ENCODE measurements at regions not wholly inside any gene's neighbourhood (a gene's known extent, or its start where the extent isn't known, plus 50 kb on each side); places are given as distances from the start of the nearest gene placed in this dataset.

DNA sequence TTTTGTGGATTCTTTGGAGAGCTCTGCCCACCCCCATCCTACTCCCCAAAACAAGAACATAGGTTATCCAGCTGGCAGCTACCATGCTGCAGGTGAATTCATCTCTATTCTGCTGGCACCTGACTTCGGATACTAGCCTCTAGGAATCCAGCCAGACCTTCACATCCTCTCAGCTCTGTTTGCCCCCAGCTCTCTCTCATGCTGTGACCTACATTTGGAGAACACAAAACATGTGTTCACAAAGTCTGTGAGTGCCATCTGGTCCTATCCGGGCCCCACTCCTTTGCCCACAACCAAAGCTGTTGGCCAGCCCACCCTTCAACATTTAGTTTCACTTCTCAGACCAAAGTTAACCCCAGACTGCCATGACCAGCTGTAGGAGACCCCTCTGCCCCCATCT, 89.4 kb upstream of the C3orf80 start:
- H3T11ph ChIP-seq (ENCODE audit: low read length) = no peak overlapping the region
- no peaks in the 10 kb centered on the region for H3K79me2 ChIP-seq (ENCODE audit: insufficient read depth, low read length)
- no peak overlapping the region for H2BK120ac ChIP-seq (ENCODE audit: low read depth, low read length, poor library complexity, severe bottlenecking)
- WGBS (ENCODE audit: extremely low coverage, insufficient read length, low lambda C conversion rate) = no CpG with 5 or more reads among the region's 2 CpGs
- H3K27me3 Mint-ChIP-seq (ENCODE audit: low read depth) = no peaks in the 10 kb centered on the region
- no peaks in the 10 kb centered on the region for H3K23me2 ChIP-seq (ENCODE audit: insufficient read length, low read depth, low read length, poor library complexity, severe bottlenecking)
- no peak overlapping the region for H2AFZ ChIP-seq (ENCODE audit: low read length)
- no peak overlapping the region for H3K4me2 ChIP-seq (ENCODE audit: insufficient read depth, insufficient read length, low read length)
- no peak overlapping the region for H2BK12ac ChIP-seq (ENCODE audit: insufficient read length, low read depth, low read length)
- no peak overlapping the region for H4K8ac ChIP-seq (replicated peaks; ENCODE audit: insufficient read length, low read depth, low read length)
- no peak overlapping the region for H2AK5ac ChIP-seq (ENCODE audit: insufficient read length, low read length)
- H3K9me3 Mint-ChIP-seq = no peaks in the 10 kb centered on the region; a peak in 1 of 5 replicates
- H3K9ac ChIP-seq (ENCODE audit: extremely low read depth, insufficient read length, low read length) = no peak overlapping the region
- H3K79me1 ChIP-seq (ENCODE audit: insufficient read depth, low read depth, low read length, poor library complexity, severe bottlenecking) = no peaks in the 10 kb centered on the region
- TF ChIP-seq, protein P1, sequence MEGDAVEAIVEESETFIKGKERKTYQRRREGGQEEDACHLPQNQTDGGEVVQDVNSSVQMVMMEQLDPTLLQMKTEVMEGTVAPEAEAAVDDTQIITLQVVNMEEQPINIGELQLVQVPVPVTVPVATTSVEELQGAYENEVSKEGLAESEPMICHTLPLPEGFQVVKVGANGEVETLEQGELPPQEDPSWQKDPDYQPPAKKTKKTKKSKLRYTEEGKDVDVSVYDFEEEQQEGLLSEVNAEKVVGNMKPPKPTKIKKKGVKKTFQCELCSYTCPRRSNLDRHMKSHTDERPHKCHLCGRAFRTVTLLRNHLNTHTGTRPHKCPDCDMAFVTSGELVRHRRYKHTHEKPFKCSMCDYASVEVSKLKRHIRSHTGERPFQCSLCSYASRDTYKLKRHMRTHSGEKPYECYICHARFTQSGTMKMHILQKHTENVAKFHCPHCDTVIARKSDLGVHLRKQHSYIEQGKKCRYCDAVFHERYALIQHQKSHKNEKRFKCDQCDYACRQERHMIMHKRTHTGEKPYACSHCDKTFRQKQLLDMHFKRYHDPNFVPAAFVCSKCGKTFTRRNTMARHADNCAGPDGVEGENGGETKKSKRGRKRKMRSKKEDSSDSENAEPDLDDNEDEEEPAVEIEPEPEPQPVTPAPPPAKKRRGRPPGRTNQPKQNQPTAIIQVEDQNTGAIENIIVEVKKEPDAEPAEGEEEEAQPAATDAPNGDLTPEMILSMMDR (conservative IDR thresholded peaks at IDR 0.05) = no peak
- H3K4me3 Mint-ChIP-seq = no peak overlapping the region
- H3K27ac ChIP-seq (ENCODE audit: insufficient read length, low read depth, low read length) = no peak overlapping the region
- no peak overlapping the region for H2BK20ac ChIP-seq (ENCODE audit: low read depth, low read length, poor library complexity, severe bottlenecking)
- H3K23ac ChIP-seq (ENCODE audit: insufficient read length, low read depth, low read length) = no peak overlapping the region
- H3K14ac ChIP-seq (ENCODE audit: insufficient read depth, low read length) = no peak overlapping the region
- no peak overlapping the region for H4K5ac ChIP-seq (ENCODE audit: insufficient read length, low read depth, low read length)
- no peaks in the 10 kb centered on the region for H3K4me1 ChIP-seq (ENCODE audit: insufficient read depth, low read length)
- peaks cover 7% of the 10 kb centered on the region in 2 experiments for H3K4me1 Mint-ChIP-seq
- no peak overlapping the region for H3K18ac ChIP-seq (ENCODE audit: insufficient read length, low read depth, low read length)
- no peak overlapping the region for H3K4ac ChIP-seq (ENCODE audit: low read depth, low read length)
- H4K20me1 ChIP-seq (ENCODE audit: control insufficient read depth, insufficient read depth, insufficient read length) = no peaks in the 10 kb centered on the region
- no peak overlapping the region for H4K91ac ChIP-seq (ENCODE audit: insufficient read length, low read depth, low read length)
- H3K36me3 Mint-ChIP-seq (ENCODE audit: insufficient read depth in 1 of 3, low read depth in 3 of 3) = no peaks in the 10 kb centered on the region
- peak overlapping the region in 1 of 3 experiments; percentile 24; a peak in 1 of 7 replicates for H3K27ac Mint-ChIP-seq
- no peak for DNase-seq
- H2BK5ac ChIP-seq (ENCODE audit: insufficient read length, low read length) = no peak overlapping the region
- H2BK15ac ChIP-seq (ENCODE audit: low read depth, low read length) = no peak overlapping the region
- no peak overlapping the region for H3K56ac ChIP-seq (ENCODE audit: insufficient read length, low read depth, low read length)
- H3K27me3 ChIP-seq (ENCODE audit: insufficient read depth, low read length) = no peaks in the 10 kb centered on the region
- H3K9me3 ChIP-seq (ENCODE audit: control insufficient read depth, low read depth, low read length) = no peaks in the 10 kb centered on the region
